ENCODE measurements at regions not wholly inside any gene's neighbourhood (a gene's known extent, or its start where the extent isn't known, plus 50 kb on each side); places are given as distances from the start of the nearest gene placed in this dataset.

DNA sequence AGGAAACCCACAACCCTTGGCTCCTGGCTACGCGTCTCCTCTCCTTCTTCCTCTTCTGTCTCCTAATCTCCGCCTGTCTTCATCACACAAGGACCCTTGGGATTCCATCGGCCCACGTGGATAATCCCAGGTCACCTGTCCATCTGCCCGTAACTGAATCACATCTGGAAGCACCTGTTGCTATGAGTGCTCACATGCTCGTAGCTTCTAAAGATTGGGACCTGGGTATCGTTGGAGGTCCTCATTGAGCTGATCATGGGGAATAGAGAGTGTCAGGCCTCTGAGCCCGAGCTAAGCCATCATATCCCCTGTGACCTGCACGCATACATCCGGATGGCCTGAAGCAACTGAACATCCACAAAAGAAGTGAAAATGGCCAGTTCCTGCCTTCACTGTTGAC is 175.4 kb downstream of the SHOX start:
- DNase-seq (ENCODE audit: low spot score): no peak

DNA sequence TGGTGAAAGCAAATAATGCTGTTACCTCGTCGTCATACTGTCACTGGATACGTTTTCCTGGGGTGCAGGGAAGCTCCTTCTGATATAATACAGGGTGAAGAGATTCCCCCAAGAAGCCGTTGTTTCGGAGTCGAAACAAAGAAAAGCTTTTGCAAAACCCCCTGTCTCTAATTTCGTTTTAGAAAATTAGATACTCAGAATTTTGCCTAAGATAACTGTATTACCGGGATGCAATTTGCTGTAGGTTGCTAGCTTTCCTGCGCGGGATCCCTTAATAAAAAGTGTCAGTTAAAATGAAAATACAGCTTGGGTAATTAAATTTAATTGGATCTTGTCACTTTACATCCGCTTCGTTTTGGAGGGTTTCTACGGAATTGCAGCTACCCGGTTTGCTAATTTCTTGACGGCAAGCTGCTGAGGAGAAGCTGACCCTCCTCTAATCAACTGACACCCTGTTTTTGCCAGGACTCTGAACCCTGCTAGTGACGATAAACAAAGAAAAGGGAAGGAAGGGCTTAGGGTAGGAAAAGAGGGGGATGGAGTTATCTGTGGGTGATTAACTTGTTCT is 174.6 kb downstream of the SHOX start:
- DNase-seq (ENCODE audit: low spot score): no peak

DNA sequence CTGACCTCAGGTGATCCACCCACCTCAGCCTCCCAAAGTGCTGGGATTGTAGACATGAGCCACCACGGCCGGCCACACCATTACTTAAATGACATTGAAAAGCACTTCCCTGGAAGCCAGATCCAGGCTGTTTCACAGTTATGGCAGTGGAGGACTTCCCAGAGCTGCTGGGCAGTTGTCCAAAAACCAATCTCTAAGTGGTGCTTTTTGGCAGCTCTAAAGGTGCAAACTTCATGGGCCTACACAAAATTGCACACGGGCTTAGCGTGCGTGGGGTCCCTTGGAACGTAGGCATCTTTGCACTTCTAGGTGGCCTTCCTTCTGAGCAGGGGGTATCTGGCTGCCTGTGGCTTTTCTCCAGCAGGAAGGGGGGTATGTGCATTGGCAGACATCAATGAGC is 172.3 kb downstream of the SHOX start:
- no peak for DNase-seq (ENCODE audit: low spot score)

DNA sequence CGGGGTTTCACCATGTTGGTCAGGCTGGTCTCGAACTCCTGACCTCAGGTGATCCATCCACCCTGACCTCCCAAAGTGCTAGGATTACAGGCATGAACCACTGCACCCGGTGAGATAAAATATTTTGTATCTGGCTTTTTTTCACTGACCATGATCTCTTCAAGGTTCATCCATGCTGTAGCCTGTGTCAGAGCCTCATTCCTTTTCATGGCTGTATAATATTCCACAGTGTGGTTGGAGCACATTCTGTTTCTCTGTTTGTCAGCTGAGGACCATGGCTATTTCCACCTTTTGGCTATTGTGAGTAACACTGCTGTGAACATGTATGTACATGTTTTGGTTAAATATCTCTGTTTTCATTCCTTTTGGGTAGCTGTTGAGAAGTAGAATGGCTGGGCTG is 169.2 kb downstream of the SHOX start:
- DNase-seq (ENCODE audit: low spot score): no peak

GRCh38 chrX:794311-794710 is 163.7 kb downstream of the SHOX start:
- no peak for DNase-seq (ENCODE audit: low spot score)

DNA sequence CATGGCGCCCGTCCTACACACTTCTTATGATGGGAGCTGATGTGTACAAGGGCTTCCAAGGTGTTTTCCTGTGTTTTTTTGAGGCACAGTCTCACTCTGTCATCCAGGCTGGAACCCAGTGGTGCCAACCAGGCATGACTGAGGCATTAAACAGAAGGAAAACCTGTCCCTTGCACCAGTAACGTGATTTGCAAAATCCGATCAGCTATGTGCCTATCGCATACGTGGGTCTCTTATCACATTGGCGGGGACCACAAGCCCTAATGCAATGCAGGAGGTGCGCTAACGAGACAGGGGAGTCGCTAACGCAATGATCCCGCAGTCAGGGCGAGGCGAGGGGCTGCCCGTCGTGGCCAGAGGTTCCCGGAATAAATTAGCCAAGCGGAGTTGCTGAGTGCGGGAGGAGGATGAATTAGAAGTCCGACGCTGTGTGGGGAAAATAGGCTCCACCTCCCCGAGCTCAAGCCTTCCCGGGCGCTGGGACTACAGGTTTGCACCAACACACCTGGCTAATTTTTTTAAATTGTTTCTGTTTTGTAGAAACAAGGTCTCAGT is 162.7 kb downstream of the SHOX start:
- no peak for DNase-seq (ENCODE audit: low spot score)

DNA sequence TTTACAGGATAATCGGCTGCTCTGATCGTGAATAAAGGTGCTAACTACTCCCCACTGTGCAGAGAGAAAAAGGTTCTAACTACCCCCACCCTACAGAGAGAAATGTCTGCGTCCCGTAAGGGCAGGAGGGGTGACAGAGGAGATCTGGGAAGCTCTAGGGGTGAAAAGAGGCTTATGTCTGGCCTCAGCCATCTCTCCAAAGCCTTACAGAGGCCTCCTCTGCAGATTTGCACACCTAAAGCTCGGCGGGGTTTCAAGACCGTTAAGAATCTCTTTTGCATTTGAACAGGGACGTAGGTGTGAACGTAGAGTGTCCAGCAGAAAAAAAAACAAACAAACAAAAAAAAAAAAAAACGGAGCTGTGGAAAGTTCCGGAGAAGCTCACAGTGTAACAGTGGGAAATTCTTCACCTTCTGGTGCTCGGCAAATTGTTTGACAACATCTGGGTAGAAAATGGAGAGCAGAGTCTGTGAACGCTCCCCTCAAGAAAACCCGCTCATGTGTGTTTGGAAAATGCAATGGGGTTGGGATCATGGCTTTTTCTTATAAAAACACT is 161.0 kb downstream of the SHOX start:
- no peak for DNase-seq (ENCODE audit: low spot score)

GRCh38 chrX:790783-791360 is 160.3 kb downstream of the SHOX start:
- no peak for DNase-seq (ENCODE audit: low spot score)

DNA sequence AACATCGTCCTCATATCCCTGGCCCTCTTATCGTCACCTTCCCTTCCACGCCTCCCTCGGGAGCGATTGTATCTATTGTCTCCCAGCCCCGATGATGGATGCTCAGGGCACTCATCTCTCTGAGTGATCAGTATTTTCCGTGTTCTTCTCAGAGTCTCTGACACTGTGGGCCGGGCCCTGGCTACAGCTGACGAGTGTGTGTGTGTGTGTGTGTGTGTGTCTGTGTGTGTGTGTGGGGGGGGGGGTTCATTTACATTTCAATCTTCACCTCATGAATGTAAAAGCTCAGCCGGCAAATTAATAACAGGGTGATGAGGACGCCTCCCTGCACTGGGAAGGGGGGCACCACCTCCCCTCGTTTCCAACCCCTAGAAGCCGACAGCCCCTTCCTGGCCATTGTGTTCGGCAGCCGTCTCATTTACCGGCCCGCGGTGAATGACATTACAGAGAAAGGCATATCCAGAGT is 159.5 kb downstream of the SHOX start:
- no peak for DNase-seq (ENCODE audit: low spot score)

DNA sequence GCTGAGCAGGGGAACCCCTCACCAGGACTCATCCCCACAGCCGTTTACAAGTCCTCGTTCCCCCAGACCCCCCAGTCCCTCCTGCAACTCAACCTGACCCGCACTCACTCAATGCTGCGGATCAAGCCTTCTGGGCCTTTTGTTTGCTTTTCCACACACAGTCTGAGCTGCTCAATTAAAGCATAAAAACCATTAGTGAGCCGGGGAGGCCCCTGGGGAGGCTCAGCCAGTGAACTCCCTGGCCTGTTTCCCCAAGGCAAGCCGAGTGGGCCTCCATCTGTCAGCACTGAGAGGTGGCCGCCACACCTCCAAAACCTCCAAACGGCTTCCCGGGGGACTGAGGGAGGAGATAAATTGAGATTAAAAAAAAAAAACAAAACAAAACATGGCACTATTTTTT is 158.5 kb downstream of the SHOX start:
- DNase-seq (ENCODE audit: low spot score): peak; percentile 37

GRCh38 chrX:786441-786881 is 155.9 kb downstream of the SHOX start:
- DNase-seq (ENCODE audit: low spot score): peak; percentile 16

DNA sequence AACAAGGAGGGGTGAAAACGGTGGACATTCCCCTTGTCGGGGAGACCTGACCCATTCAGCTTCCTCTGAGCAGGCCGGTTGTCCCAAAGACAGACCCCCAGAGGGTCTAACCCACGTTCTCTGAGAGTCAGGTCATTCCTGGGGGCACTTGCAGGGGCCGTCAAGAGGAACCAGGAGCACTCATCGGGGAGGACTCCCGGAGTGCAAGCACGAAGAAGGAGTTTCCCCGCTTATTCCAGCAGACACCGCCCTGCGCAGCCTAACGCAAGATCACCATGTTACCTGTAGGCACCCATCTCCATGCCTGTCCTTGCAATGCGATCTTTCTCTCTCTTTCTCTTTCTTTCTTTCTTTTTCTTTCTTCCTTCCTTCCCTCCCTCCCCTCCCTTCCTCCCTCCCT is 154.2 kb downstream of the SHOX start:
- peak; percentile 65 for DNase-seq (ENCODE audit: low spot score)

DNA sequence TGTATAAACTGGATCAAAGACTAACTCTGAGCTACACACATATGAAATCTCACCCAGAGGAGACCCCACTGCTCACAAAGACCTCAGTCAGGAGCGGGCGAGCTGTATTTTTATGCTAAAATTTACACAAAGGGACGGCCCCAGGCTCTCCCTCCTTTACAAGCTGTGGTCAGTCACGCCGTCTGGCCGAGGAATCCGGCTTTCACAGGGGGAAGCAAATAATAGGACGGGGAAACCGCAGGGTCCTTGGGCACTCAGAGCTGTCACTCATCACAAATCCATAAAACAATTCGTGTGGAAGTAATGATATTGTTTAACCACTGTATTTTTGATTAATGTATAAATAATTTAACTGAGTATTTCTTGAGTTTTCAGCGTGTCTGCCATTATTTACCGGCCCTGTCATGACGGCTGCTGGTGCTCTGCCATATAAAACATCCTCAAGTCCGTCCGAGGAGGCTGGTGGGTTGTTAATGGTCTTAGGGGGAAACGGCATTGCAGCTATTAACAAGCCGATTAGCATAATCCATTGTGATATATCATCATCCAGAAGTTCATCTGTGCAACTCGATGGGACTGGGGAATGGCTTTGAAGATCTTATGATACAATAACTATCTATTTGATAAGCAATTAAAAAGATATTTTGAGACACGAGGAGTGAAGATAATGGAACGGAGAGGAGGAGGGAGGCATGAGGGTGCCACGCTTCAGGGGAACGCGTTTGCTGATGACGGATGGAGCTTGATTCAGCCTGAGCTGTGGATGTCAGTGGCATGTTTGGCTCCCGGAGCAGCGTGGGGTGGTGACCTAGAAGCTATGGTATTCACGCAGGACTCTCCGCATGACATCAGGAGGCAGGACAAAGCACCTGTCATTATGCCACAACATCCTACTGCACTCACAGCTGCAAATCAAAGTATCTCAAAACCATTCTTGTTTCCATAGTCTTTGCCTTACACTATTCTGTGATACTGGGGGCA is 150.9 kb downstream of the SHOX start:
- DNase-seq (ENCODE audit: low spot score): peak; percentile 45

- DNase-seq (ENCODE audit: low spot score): peak; percentile 16
Measured at GRCh38 chrX:776529-777230, 146.1 kb downstream of the SHOX start.

DNA sequence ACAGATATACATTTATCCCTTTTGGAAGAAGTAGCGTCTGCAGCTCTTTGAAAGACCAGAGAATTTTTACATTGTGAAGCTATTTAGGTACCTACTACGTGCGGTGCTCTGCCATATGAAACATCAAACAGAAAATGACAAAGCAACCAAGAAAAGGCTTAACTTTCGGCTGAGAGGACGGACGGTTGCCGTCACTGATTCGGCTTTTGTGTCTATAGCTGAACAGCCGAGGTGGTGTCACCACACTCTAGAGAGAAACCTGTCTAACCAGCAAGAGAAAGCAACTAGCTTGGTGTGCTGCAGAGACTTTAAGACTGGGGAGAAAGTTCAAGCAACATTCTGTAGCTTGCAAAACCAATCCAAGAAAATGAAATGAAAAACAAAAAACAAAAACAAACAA is 145.5 kb downstream of the SHOX start:
- DNase-seq (ENCODE audit: low spot score): peak; percentile 53

DNA sequence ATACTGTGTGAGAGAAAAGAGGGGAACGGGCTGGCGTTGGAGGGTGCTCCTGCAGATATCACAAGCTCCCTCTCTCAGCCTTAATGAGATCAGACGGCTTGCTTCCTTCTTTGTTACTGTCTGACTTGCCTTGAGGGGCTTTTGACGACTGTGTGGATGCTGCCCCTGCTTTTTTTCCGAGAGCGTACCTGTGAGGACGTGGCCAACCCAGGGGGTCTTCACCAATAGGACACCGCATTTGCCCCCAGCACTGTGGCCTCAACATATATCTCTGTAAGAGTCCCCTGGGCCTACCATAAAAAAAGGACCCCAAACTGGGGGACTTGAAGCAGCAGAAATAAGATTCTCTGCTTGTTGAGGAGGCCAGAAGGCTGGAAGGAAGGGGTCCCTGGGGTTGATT is 143.9 kb downstream of the SHOX start:
- peak; percentile 2 for DNase-seq (ENCODE audit: low spot score)

GRCh38 chrX:773292-774025 is 142.9 kb downstream of the SHOX start:
- peak; percentile 78 for DNase-seq (ENCODE audit: low spot score)

GRCh38 chrX:771536-771935 is 140.9 kb downstream of the SHOX start:
- peak; percentile 37 for DNase-seq (ENCODE audit: low spot score)

GRCh38 chrX:769796-770195 is 139.2 kb downstream of the SHOX start:
- DNase-seq (ENCODE audit: low spot score): peak; percentile 45

- DNase-seq (ENCODE audit: low spot score): no peak
Measured at GRCh38 chrX:768596-768995, 138.0 kb downstream of the SHOX start.

Data from mesenteric fat pad (tissue), 1 donor.